GM12878 (cell line): ENCODE measurements at regions not wholly inside any gene's neighbourhood (a gene's known extent, or its start where the extent isn't known, plus 50 kb on each side); places are given as distances from the start of the nearest gene placed in this dataset.

Experiments
- ATAC-seq: fragments of 200-7000 bp; cut with Tn5 transposase; 3 replicates; pipeline ENCODE4 v1.9.1; 2020; ENCODE audit warnings: mild to moderate bottlenecking, moderate library complexity
- BruUV-seq: library from RNA; stranded (reverse); fragments of 400-500 nt; replicated peaks from 2 replicates; lab custom pipeline; 2021; lab: Mats Ljungman, UMichigan
- CTCF ChIA-PET: fragments of 300-600 bp; sonication (Branson Sonifier 250); formaldehyde crosslinking; extraction: SDS; loops from one replicate; lab custom pipeline; 2021; ENCODE audit warnings: inconsistent platforms; lab: Yijun Ruan, JAX
- POLR2A ChIA-PET: fragments of 350-600 bp; formaldehyde crosslinking; extraction: SDS; loops from one replicate; lab custom pipeline; 2021; ENCODE audit warnings: inconsistent platforms; lab: Charles Lee
- RAD21 ChIA-PET: fragments of 300-600 bp; sonication (Branson Sonifier 250); formaldehyde crosslinking; loops from one replicate; lab custom pipeline; 2023; ENCODE audit warnings: antibody characterized with exemption; ENCODE audit not compliant: unreplicated experiment; lab: Charles Lee
- SMC1A ChIA-PET: fragments of 300-600 bp; sonication (Branson Sonifier 250); formaldehyde crosslinking; loops from one replicate; lab custom pipeline; 2023; ENCODE audit not compliant: unreplicated experiment, uncharacterized antibody; lab: Charles Lee
- DNase-seq: peaks from one replicate; pipeline ENCODE4 v3.0.0-alpha.2; 2011; ENCODE audit warnings: low read depth, low spot score
- FAIRE-seq: peaks from 3 replicates; lab custom pipeline; 2011; peaks lifted over from hg19 to GRCh38; lab: Jason Lieb, UNC
- H2AFZ ChIP-seq: 2 replicates; pipeline ENCODE4 v1.6.0; 2011; ENCODE audit warnings: low read depth, low read length, control low read depth; ENCODE audit not compliant: control insufficient read depth
- H3K27ac ChIP-seq: 2 replicates; pipeline ENCODE4 v1.5.1; 2011; ENCODE audit warnings: control low read depth; ENCODE audit not compliant: control insufficient read depth, insufficient read depth
- H3K27me3 ChIP-seq, 2 experiments: replicated peaks in 1 of 2; 2 replicates each; pipeline versions ENCODE4 v1.6.0 to v1.6.1; 2011; ENCODE audit warnings: low read length in 1 of 2; ENCODE audit not compliant: control insufficient read depth in 2 of 2, insufficient read depth in 2 of 2
- H3K36me3 ChIP-seq, 2 experiments: 2 replicates each; pipeline ENCODE4 v1.5.1; 2011; ENCODE audit warnings: low read length in 1 of 2; ENCODE audit not compliant: control insufficient read depth in 2 of 2, insufficient read depth in 2 of 2
- H3K4me1 ChIP-seq: 2 replicates; pipeline ENCODE4 v1.6.1; 2011; ENCODE audit warnings: mild to moderate bottlenecking, low read length, moderate library complexity, mixed read lengths; ENCODE audit not compliant: control insufficient read depth, insufficient read depth
- H3K4me2 ChIP-seq: 2 replicates; pipeline ENCODE4 v1.6.0; 2011; ENCODE audit warnings: control low read depth; ENCODE audit not compliant: control insufficient read depth, insufficient read depth
- H3K4me3 ChIP-seq: fragments of 200-600 bp; sonication (generic); 2 replicates; pipeline ENCODE4 v1.5.1; 2016
- H3K79me2 ChIP-seq: 2 replicates; pipeline ENCODE4 v1.6.0; 2011; ENCODE audit warnings: low read length; ENCODE audit not compliant: control insufficient read depth, insufficient read depth
- H3K9ac ChIP-seq: 2 replicates; pipeline ENCODE4 v1.8.0; 2011; ENCODE audit warnings: low read length, control low read depth, mixed read lengths; ENCODE audit not compliant: control insufficient read depth, insufficient read depth
- H3K9me3 ChIP-seq: replicated peaks from 3 replicates; pipeline ENCODE4 v1.5.1; 2011; ENCODE audit warnings: mild to moderate bottlenecking, low read length; ENCODE audit not compliant: control insufficient read depth, insufficient read depth
- H4K20me1 ChIP-seq: 2 replicates; pipeline ENCODE4 v1.6.0; 2011; ENCODE audit not compliant: control insufficient read depth, insufficient read depth
- CBFB ChIP-seq: IDR thresholded peaks from 2 replicates; pipeline ENCODE4 v1.6.1; 2016; ENCODE audit warnings: antibody characterized with exemption, low read depth
- CBX5 ChIP-seq: sonication (generic); IDR thresholded peaks from 2 replicates; pipeline ENCODE4 v1.6.1; 2016; ENCODE audit warnings: low read depth, moderate library complexity, mild to moderate bottlenecking, inconsistent platforms
- MLLT1 ChIP-seq: fragments of 450-650 bp; IDR thresholded peaks from 2 replicates; pipeline ENCODE4 v1.6.1; 2016; ENCODE audit warnings: mild to moderate bottlenecking
- MTA2 ChIP-seq: fragments of 450-650 bp; IDR thresholded peaks from 2 replicates; pipeline ENCODE4 v1.6.1; 2016; ENCODE audit warnings: low read depth, mild to moderate bottlenecking, moderate library complexity
- NFIC ChIP-seq: IDR thresholded peaks from 2 replicates; pipeline ENCODE4 v1.6.1; 2012; ENCODE audit warnings: low read depth, mild to moderate bottlenecking, inconsistent platforms, low read length, moderate library complexity
- SMARCA5 ChIP-seq: fragments of 450-650 bp; IDR thresholded peaks from 2 replicates; pipeline ENCODE4 v1.6.1; 2017; ENCODE audit warnings: mild to moderate bottlenecking
- ZNF384 ChIP-seq: IDR thresholded peaks from 2 replicates; pipeline ENCODE4 v1.6.1; 2012; ENCODE audit warnings: low read depth, mild to moderate bottlenecking, low read length, improper control_type of control experiment, borderline replicate concordance
- WGBS: methylation state at CpG from one replicate; pipeline ENCODE4 v1.1.6; 2016; ENCODE audit warnings: low lambda C conversion rate; ENCODE audit not compliant: insufficient replicate concordance, insufficient coverage; ENCODE audit errors: missing lambda C conversion rate; 5-methylcytosine and 5-hydroxymethylcytosine counted together
- in situ Hi-C: fragments of 300-500 bp; cut with MboI; formaldehyde crosslinking; loops from 9 replicates; pipeline ENCODE4 v1.14.3; 2018; ENCODE audit warnings: mixed read lengths
- intact Hi-C: fragments of 100-400 bp; cut with micrococcal nuclease; formaldehyde crosslinking; loops from one replicate; pipeline ENCODE4 v1.14.2; 2022; ENCODE audit not compliant: unreplicated experiment
- TF ChIP-seq, protein P1 (sequence below): IDR thresholded peaks from 2 replicates; pipeline ENCODE4 v1.6.1; 2012; ENCODE audit warnings: improper control_type of control experiment, low read depth, low read length; ENCODE audit not compliant: insufficient replicate concordance
- TF ChIP-seq, protein P2 (sequence below): fragments of 450-650 bp; conservative IDR thresholded peaks from 2 replicates; pipeline ENCODE4 v1.6.1; 2017; ENCODE audit warnings: mild to moderate bottlenecking, moderate library complexity
- TF ChIP-seq, protein P3 (sequence below): IDR thresholded peaks from 2 replicates; pipeline ENCODE4 v1.6.1; 2012; ENCODE audit warnings: low read length, inconsistent platforms

GRCh38 chr3:127387556-127388153 lies 99.8 kb upstream of the PRR20G start:
- POLR2A ChIA-PET = no interaction called here
- Histone ChIP-seq H3K4me3 (no peak overlapping the region), H3K27ac (no peak overlapping the region), H3K27me3 (peaks cover 0 to 2% of the 10 kb centered on the region in 2 experiments; a peak in 2 of 4 replicates), H3K4me1 (no peaks in the 10 kb centered on the region), H3K36me3 (no peaks in the 10 kb centered on the region), H4K20me1 (no peaks in the 10 kb centered on the region), H3K79me2 (no peaks in the 10 kb centered on the region), H3K4me2 (no peak overlapping the region), H3K9me3 (no peaks in the 10 kb centered on the region), H3K9ac (no peak overlapping the region), H2AFZ (no peak overlapping the region)
- RAD21 ChIA-PET = no interaction called here
- FAIRE-seq = no peak
- in situ Hi-C loops = no loop called here
- WGBS = 3% methylated on average over 6 of the region's 8 CpGs
- CTCF ChIA-PET = no interaction called here
- intact Hi-C loops = no loop called here
- SMC1A ChIA-PET = no interaction called here
- DNase-seq = no peak
- ATAC-seq = no peak
- no TSS peak for BruUV-seq
- no peak for TF ChIP-seq ZNF384
- TF ChIP-seq NFIC = no peak
- TF ChIP-seq, protein P1, sequence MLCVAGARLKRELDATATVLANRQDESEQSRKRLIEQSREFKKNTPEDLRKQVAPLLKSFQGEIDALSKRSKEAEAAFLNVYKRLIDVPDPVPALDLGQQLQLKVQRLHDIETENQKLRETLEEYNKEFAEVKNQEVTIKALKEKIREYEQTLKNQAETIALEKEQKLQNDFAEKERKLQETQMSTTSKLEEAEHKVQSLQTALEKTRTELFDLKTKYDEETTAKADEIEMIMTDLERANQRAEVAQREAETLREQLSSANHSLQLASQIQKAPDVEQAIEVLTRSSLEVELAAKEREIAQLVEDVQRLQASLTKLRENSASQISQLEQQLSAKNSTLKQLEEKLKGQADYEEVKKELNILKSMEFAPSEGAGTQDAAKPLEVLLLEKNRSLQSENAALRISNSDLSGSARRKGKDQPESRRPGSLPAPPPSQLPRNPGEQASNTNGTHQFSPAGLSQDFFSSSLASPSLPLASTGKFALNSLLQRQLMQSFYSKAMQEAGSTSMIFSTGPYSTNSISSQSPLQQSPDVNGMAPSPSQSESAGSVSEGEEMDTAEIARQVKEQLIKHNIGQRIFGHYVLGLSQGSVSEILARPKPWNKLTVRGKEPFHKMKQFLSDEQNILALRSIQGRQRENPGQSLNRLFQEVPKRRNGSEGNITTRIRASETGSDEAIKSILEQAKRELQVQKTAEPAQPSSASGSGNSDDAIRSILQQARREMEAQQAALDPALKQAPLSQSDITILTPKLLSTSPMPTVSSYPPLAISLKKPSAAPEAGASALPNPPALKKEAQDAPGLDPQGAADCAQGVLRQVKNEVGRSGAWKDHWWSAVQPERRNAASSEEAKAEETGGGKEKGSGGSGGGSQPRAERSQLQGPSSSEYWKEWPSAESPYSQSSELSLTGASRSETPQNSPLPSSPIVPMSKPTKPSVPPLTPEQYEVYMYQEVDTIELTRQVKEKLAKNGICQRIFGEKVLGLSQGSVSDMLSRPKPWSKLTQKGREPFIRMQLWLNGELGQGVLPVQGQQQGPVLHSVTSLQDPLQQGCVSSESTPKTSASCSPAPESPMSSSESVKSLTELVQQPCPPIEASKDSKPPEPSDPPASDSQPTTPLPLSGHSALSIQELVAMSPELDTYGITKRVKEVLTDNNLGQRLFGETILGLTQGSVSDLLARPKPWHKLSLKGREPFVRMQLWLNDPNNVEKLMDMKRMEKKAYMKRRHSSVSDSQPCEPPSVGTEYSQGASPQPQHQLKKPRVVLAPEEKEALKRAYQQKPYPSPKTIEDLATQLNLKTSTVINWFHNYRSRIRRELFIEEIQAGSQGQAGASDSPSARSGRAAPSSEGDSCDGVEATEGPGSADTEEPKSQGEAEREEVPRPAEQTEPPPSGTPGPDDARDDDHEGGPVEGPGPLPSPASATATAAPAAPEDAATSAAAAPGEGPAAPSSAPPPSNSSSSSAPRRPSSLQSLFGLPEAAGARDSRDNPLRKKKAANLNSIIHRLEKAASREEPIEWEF = no peak
- TF ChIP-seq CBFB = no peak
- TF ChIP-seq MTA2 = no peak
- TF ChIP-seq SMARCA5 = no peak
- TF ChIP-seq MLLT1 = no peak
- TF ChIP-seq, protein P2, sequence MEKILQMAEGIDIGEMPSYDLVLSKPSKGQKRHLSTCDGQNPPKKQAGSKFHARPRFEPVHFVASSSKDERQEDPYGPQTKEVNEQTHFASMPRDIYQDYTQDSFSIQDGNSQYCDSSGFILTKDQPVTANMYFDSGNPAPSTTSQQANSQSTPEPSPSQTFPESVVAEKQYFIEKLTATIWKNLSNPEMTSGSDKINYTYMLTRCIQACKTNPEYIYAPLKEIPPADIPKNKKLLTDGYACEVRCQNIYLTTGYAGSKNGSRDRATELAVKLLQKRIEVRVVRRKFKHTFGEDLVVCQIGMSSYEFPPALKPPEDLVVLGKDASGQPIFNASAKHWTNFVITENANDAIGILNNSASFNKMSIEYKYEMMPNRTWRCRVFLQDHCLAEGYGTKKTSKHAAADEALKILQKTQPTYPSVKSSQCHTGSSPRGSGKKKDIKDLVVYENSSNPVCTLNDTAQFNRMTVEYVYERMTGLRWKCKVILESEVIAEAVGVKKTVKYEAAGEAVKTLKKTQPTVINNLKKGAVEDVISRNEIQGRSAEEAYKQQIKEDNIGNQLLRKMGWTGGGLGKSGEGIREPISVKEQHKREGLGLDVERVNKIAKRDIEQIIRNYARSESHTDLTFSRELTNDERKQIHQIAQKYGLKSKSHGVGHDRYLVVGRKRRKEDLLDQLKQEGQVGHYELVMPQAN = no peak
- TF ChIP-seq, protein P3, sequence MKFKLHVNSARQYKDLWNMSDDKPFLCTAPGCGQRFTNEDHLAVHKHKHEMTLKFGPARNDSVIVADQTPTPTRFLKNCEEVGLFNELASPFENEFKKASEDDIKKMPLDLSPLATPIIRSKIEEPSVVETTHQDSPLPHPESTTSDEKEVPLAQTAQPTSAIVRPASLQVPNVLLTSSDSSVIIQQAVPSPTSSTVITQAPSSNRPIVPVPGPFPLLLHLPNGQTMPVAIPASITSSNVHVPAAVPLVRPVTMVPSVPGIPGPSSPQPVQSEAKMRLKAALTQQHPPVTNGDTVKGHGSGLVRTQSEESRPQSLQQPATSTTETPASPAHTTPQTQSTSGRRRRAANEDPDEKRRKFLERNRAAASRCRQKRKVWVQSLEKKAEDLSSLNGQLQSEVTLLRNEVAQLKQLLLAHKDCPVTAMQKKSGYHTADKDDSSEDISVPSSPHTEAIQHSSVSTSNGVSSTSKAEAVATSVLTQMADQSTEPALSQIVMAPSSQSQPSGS = no peak
- TF ChIP-seq CBX5 = no peak
